ENCODE measurements at regions not wholly inside any gene's neighbourhood (a gene's known extent, or its start where the extent isn't known, plus 50 kb on each side); places are given as distances from the start of the nearest gene placed in this dataset.

GRCh38 chr10:91170418-91170817 is 50.0 kb upstream of the PCGF5 start:
- TF ChIP-seq, protein P1, sequence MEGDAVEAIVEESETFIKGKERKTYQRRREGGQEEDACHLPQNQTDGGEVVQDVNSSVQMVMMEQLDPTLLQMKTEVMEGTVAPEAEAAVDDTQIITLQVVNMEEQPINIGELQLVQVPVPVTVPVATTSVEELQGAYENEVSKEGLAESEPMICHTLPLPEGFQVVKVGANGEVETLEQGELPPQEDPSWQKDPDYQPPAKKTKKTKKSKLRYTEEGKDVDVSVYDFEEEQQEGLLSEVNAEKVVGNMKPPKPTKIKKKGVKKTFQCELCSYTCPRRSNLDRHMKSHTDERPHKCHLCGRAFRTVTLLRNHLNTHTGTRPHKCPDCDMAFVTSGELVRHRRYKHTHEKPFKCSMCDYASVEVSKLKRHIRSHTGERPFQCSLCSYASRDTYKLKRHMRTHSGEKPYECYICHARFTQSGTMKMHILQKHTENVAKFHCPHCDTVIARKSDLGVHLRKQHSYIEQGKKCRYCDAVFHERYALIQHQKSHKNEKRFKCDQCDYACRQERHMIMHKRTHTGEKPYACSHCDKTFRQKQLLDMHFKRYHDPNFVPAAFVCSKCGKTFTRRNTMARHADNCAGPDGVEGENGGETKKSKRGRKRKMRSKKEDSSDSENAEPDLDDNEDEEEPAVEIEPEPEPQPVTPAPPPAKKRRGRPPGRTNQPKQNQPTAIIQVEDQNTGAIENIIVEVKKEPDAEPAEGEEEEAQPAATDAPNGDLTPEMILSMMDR (IDR thresholded peaks at IDR 0.05; ENCODE audit: low read depth, low read length, missing control alignments): no peak
- H3K4me3 ChIP-seq (ENCODE audit: low read depth, low read length): no peak overlapping the region
- DNase-seq (ENCODE audit: low read depth): no peak

All from GM12864 (cell line).